H9 (cell line): ENCODE measurements at regions not wholly inside any gene's neighbourhood (a gene's known extent, or its start where the extent isn't known, plus 50 kb on each side); places are given as distances from the start of the nearest gene placed in this dataset.

Experiments
- DNase-seq: peaks from one replicate; pipeline ENCODE4 v3.0.0-alpha.2; 2017
- H2AFZ ChIP-seq: one replicate; pipeline ENCODE4 v1.6.1; 2013; ENCODE audit warnings: mild to moderate bottlenecking, low read length, control low read depth, moderate library complexity
- H2AK5ac ChIP-seq: 2 replicates; pipeline ENCODE4 v1.6.1; 2013; ENCODE audit warnings: low read length, control low read depth, mixed read lengths; ENCODE audit not compliant: insufficient read length
- H2BK120ac ChIP-seq: one replicate; pipeline ENCODE4 v1.6.1; 2013; ENCODE audit warnings: low read depth, mild to moderate bottlenecking, low read length, control low read depth, inconsistent platforms; ENCODE audit not compliant: poor library complexity, severe bottlenecking
- H2BK12ac ChIP-seq: 2 replicates; pipeline ENCODE4 v1.6.1; 2013; ENCODE audit warnings: low read length, control low read depth, mixed read lengths, low read depth; ENCODE audit not compliant: insufficient read length
- H2BK15ac ChIP-seq: 2 replicates; pipeline ENCODE4 v1.6.1; 2013; ENCODE audit warnings: low read depth, low read length, control low read depth
- H2BK20ac ChIP-seq: one replicate; pipeline ENCODE4 v1.6.1; 2013; ENCODE audit warnings: low read depth, mild to moderate bottlenecking, low read length, control low read depth, inconsistent platforms; ENCODE audit not compliant: poor library complexity, severe bottlenecking
- H2BK5ac ChIP-seq: 2 replicates; pipeline ENCODE4 v1.6.1; 2013; ENCODE audit warnings: low read length, control low read depth, mixed read lengths; ENCODE audit not compliant: insufficient read length
- H3K14ac ChIP-seq: 2 replicates; pipeline ENCODE4 v1.6.1; 2013; ENCODE audit warnings: low read length, control low read depth; ENCODE audit not compliant: insufficient read depth
- H3K18ac ChIP-seq: 2 replicates; pipeline ENCODE4 v1.6.1; 2013; ENCODE audit warnings: low read depth, mild to moderate bottlenecking, mixed read lengths, low read length, control low read depth; ENCODE audit not compliant: insufficient read length
- H3K23ac ChIP-seq: 2 replicates; pipeline ENCODE4 v1.6.1; 2013; ENCODE audit warnings: low read length, control low read depth, mixed read lengths, low read depth; ENCODE audit not compliant: insufficient read length
- H3K23me2 ChIP-seq: 2 replicates; pipeline ENCODE4 v1.6.1; 2013; ENCODE audit warnings: low read depth, mild to moderate bottlenecking, mixed read lengths, low read length, control low read depth; ENCODE audit not compliant: insufficient read length, poor library complexity, severe bottlenecking
- H3K27ac ChIP-seq: 2 replicates; pipeline ENCODE4 v1.5.1; 2013; ENCODE audit warnings: low read length, control low read depth, mixed read lengths, low read depth; ENCODE audit not compliant: insufficient read length
- H3K27me3 ChIP-seq: 2 replicates; pipeline ENCODE4 v1.6.1; 2013; ENCODE audit warnings: low read length, control low read depth, inconsistent platforms; ENCODE audit not compliant: insufficient read depth
- H3K4ac ChIP-seq: 2 replicates; pipeline ENCODE4 v1.6.1; 2013; ENCODE audit warnings: low read depth, mild to moderate bottlenecking, control low read depth, inconsistent platforms, low read length, moderate library complexity
- H3K4me1 ChIP-seq: 2 replicates; pipeline ENCODE4 v1.6.1; 2013; ENCODE audit warnings: low read length, control low read depth, inconsistent platforms; ENCODE audit not compliant: insufficient read depth
- H3K4me2 ChIP-seq: 2 replicates; pipeline ENCODE4 v1.6.1; 2013; ENCODE audit warnings: low read length, control low read depth, mixed read lengths; ENCODE audit not compliant: insufficient read length, insufficient read depth
- H3K56ac ChIP-seq: 2 replicates; pipeline ENCODE4 v1.6.1; 2013; ENCODE audit warnings: low read depth, mild to moderate bottlenecking, mixed read lengths, low read length, control low read depth; ENCODE audit not compliant: insufficient read length
- H3K79me1 ChIP-seq: 2 replicates; pipeline ENCODE4 v1.6.1; 2013; ENCODE audit warnings: low read depth, mild to moderate bottlenecking, moderate library complexity, low read length, control low read depth, inconsistent platforms; ENCODE audit not compliant: insufficient read depth, poor library complexity, severe bottlenecking
- H3K79me2 ChIP-seq: 2 replicates; pipeline ENCODE4 v1.6.1; 2013; ENCODE audit warnings: low read length, control low read depth, inconsistent platforms; ENCODE audit not compliant: insufficient read depth
- H3K9ac ChIP-seq: 2 replicates; pipeline ENCODE4 v1.6.1; 2013; ENCODE audit warnings: low read length, control low read depth, mixed read lengths; ENCODE audit not compliant: insufficient read length; ENCODE audit errors: extremely low read depth
- H3K9me3 ChIP-seq: one replicate; pipeline ENCODE4 v1.6.1; 2013; ENCODE audit warnings: low read depth, low read length, inconsistent platforms; ENCODE audit not compliant: control insufficient read depth
- H3T11ph ChIP-seq: one replicate; pipeline ENCODE4 v1.6.1; 2013; ENCODE audit warnings: mild to moderate bottlenecking, low read length, control low read depth, inconsistent platforms
- H4K20me1 ChIP-seq: one replicate; pipeline ENCODE4 v1.6.1; 2013; ENCODE audit not compliant: control insufficient read depth, insufficient read length, insufficient read depth
- H4K5ac ChIP-seq: 2 replicates; pipeline ENCODE4 v1.6.1; 2013; ENCODE audit warnings: low read depth, mild to moderate bottlenecking, mixed read lengths, low read length, control low read depth; ENCODE audit not compliant: insufficient read length
- H4K8ac ChIP-seq: replicated peaks from 2 replicates; pipeline ENCODE4 v1.6.1; 2013; ENCODE audit warnings: low read length, control low read depth, mixed read lengths, low read depth; ENCODE audit not compliant: insufficient read length
- H4K91ac ChIP-seq: 2 replicates; pipeline ENCODE4 v1.6.1; 2013; ENCODE audit warnings: low read depth, mild to moderate bottlenecking, moderate library complexity, mixed read lengths, low read length, control low read depth; ENCODE audit not compliant: insufficient read length
- H3K27ac Mint-ChIP-seq, 3 experiments: 2 replicates in 2 of 3; 3 replicates in 1 of 3; pipeline ENCODE4 v1.8.0; 2020 to 2021; ENCODE audit warnings: mixed read lengths in 3 of 3, mild to moderate bottlenecking in 1 of 3, moderate library complexity in 1 of 3
- H3K27me3 Mint-ChIP-seq: 2 replicates; pipeline ENCODE4 v1.8.0; 2021; ENCODE audit warnings: low read depth, mild to moderate bottlenecking, moderate library complexity, mixed read lengths
- H3K36me3 Mint-ChIP-seq, 3 experiments: 2 replicates in 2 of 3; 3 replicates in 1 of 3; pipeline ENCODE4 v1.8.0; 2020 to 2021; ENCODE audit warnings: low read depth in 3 of 3, mixed read lengths in 3 of 3; ENCODE audit not compliant: insufficient read depth in 1 of 3
- H3K4me1 Mint-ChIP-seq, 2 experiments: 2 replicates each; pipeline ENCODE4 v1.8.0; 2020; ENCODE audit warnings: mixed read lengths in 2 of 2
- H3K4me3 Mint-ChIP-seq, 2 experiments: 2 replicates in 1 of 2; 3 replicates in 1 of 2; pipeline ENCODE4 v1.8.0; 2020 to 2021; ENCODE audit warnings: mild to moderate bottlenecking in 2 of 2, mixed read lengths in 2 of 2, moderate library complexity in 1 of 2
- H3K9me3 Mint-ChIP-seq, 2 experiments: 2 replicates in 1 of 2; 3 replicates in 1 of 2; pipeline ENCODE4 v1.8.0; 2020; ENCODE audit warnings: mild to moderate bottlenecking in 2 of 2, mixed read lengths in 2 of 2, moderate library complexity in 1 of 2
- WGBS: extraction: QIAGEN DNeasy Blood & Tissue Kit; methylation state at CpG from one replicate; pipeline ENCODE4 v1.1.7; 2013; ENCODE audit warnings: missing lambda C conversion rate, low lambda C conversion rate, mixed read lengths; ENCODE audit not compliant: insufficient read length; ENCODE audit errors: extremely low coverage; 5-methylcytosine and 5-hydroxymethylcytosine counted together
- TF ChIP-seq, protein P1 (sequence below): fragments of 200-600 bp; sonication (generic); conservative IDR thresholded peaks from 3 replicates; pipeline ENCODE4 v1.8.0; 2021; ENCODE audit warnings: antibody characterized with exemption, mild to moderate bottlenecking

GRCh38 chr3:118801899-118802298 is 232.7 kb downstream of the IGSF11 start:
- no CpG with 5 or more reads among the region's 8 CpGs for WGBS

More at GRCh38 chr3:118801899-118802298, 232.7 kb downstream of the IGSF11 start:
- Histone ChIP-seq H3K27ac (no peak overlapping the region), H3K23ac (no peak overlapping the region), H3K18ac (no peak overlapping the region), H3K23me2 (no peaks in the 10 kb centered on the region), H2BK5ac (no peak overlapping the region), H3K79me1 (no peaks in the 10 kb centered on the region), H2BK15ac (no peak overlapping the region), H3K9ac (no peak overlapping the region), H3K4ac (no peak overlapping the region), H2BK120ac (no peak overlapping the region), H4K8ac (no peak overlapping the region), H2AK5ac (no peak overlapping the region), H2BK12ac (no peak overlapping the region), H3K27me3 (no peaks in the 10 kb centered on the region), H4K91ac (no peak overlapping the region), H2BK20ac (no peak overlapping the region), H3K14ac (no peak overlapping the region), H3K56ac (no peak overlapping the region), H3K4me2 (no peak overlapping the region), H3K9me3 (no peaks in the 10 kb centered on the region), H3T11ph (no peak overlapping the region), H4K20me1 (no peaks in the 10 kb centered on the region), H2AFZ (no peak overlapping the region), H3K4me1 (no peaks in the 10 kb centered on the region), H4K5ac (no peak overlapping the region), H3K79me2 (no peaks in the 10 kb centered on the region)
- DNase-seq = no peak
- peaks cover 0 to 3% (median 0%) of the 10 kb centered on the region in 3 experiments; a peak in 3 of 7 replicates for H3K36me3 Mint-ChIP-seq
- peaks cover 4 to 5% of the 10 kb centered on the region in 2 experiments; a peak in 2 of 4 replicates for H3K4me1 Mint-ChIP-seq
- H3K9me3 Mint-ChIP-seq = peaks cover 2% of the 10 kb centered on the region in 2 experiments; a peak in 2 of 5 replicates
- H3K27ac Mint-ChIP-seq = no peak overlapping the region
- no peak overlapping the region for H3K4me3 Mint-ChIP-seq
- H3K27me3 Mint-ChIP-seq = no peaks in the 10 kb centered on the region
- TF ChIP-seq, protein P1, sequence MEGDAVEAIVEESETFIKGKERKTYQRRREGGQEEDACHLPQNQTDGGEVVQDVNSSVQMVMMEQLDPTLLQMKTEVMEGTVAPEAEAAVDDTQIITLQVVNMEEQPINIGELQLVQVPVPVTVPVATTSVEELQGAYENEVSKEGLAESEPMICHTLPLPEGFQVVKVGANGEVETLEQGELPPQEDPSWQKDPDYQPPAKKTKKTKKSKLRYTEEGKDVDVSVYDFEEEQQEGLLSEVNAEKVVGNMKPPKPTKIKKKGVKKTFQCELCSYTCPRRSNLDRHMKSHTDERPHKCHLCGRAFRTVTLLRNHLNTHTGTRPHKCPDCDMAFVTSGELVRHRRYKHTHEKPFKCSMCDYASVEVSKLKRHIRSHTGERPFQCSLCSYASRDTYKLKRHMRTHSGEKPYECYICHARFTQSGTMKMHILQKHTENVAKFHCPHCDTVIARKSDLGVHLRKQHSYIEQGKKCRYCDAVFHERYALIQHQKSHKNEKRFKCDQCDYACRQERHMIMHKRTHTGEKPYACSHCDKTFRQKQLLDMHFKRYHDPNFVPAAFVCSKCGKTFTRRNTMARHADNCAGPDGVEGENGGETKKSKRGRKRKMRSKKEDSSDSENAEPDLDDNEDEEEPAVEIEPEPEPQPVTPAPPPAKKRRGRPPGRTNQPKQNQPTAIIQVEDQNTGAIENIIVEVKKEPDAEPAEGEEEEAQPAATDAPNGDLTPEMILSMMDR = no peak
